Bone marrow (tissue), 2 donors: ENCODE measurements at regions not wholly inside any gene's neighbourhood (a gene's known extent, or its start where the extent isn't known, plus 50 kb on each side); places are given as distances from the start of the nearest gene placed in this dataset.

Experiments
- DNase-seq, 2 donors: peaks; one replicate each; lab custom pipeline; 2025; lab: John Stamatoyannopoulos, UW

DNA sequence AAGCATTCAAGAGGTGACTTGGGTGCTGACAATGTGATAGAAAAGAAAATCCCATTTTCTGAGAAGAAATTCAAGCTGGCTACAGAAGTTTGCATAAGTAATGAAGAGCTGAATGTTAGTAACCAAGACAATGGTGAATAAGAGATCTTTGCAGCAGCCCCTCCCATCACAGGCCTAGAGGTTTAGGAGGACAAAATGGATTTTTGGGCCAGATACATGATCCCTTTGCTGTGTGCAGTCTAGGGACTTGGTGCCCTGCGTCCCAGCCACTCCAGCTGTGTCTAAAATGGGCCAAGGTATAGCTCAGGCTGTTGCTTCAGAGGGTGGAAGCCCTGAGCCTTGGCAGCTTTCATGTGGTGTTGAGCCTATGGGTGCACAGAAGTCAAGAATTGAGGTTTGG is 107.0 kb upstream of the EPHA5 start:
- no peak for DNase-seq

DNA sequence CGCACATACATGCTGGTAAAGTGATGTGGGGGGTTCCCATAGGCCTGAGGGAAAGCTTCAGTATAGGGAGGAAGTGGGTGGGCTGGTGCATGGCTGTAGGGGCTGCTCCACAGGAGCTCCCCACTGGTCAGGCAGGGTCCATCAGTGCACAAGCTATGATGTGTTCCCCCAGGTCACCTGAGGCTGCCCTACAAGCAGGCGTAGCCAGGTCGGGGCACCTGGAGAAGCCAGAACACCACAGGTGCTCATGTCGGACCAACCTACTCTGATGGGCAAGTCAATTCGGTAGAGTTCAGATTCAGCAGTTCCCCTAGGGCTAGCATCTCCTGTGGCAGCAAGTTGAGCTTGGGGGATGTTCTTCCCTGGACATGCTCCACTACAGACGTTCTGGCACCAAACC is 103.3 kb upstream of the EPHA5 start:
- no peak for DNase-seq

DNA sequence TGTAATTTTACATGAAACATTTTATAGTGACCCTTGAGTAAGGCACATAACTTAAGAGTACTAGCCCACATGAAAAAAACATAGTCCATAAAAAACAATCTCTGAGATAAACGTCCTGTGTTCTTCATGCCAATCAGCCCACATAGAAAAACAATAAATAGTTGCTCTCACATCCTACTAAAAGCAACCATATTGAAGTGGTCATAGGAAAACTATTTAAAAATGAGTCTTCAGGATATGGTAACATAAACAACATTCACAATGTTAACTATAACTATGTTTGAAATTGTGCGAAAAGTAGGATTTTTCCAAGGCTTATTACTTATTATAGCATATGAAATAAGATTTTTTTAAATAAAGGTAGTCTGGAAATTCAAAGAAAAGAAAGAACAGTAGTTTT is 77.1 kb upstream of the EPHA5 start:
- no peak for DNase-seq

DNA sequence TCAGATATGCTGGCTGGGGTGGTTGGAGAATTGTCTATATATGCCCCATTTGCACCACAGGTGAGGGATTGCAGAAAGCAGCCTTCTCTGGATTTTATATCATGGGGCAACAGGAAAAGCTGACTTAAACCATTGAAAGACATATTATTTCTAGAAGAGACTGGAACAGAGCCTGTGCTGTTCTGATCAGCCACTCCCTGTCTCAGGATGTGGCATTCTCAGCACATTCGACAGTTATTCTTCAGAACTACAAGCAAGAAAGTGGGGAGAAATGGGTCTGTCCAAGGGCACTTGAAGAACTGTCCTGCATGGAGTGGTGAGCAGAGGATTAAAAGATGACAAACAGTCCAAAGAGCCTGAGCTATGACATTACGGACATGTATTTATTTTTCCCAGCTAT is 67.8 kb upstream of the EPHA5 start:
- DNase-seq: no peak

DNA sequence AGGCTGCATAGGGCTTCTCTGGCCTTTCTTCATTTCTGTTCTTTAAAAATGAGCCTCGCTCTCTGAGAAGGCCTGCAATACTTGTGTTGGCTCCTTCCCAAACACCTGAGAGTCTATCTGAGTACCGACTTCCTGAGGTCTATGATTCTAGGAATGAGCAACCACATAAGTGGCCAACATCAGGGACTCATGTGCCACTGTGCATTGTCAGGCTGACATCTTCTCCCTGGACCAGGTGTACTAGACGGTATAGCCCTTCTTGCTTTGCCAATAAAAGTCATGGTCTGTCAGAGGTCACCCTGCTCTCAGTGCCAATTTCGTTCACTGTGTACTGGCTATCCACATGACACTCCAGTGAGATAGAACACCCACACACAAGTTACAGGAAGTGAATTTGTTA is 67.4 kb upstream of the EPHA5 start:
- DNase-seq: no peak

DNA sequence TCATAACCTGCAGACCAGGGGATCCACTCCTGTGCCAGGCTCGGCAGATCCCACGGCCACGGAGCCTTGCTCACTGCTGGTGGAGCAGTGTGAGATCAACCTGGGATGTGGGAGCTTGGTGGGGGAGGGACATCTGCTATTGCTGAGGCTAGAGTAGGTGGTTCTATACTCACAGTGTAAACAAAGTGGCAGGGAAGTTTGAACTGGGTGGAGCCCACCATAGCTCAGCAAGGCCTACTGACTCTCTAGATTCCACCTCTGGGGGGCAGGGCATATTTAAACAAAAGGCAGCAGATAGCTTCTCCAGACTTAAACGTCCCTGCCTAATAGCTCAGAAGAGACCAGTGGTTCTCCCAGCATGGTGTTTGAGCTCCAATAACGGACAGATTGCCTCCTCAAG is 54.7 kb upstream of the EPHA5 start:
- no peak for DNase-seq
